ENCODE measurements at regions not wholly inside any gene's neighbourhood (a gene's known extent, or its start where the extent isn't known, plus 50 kb on each side); places are given as distances from the start of the nearest gene placed in this dataset.

DNA sequence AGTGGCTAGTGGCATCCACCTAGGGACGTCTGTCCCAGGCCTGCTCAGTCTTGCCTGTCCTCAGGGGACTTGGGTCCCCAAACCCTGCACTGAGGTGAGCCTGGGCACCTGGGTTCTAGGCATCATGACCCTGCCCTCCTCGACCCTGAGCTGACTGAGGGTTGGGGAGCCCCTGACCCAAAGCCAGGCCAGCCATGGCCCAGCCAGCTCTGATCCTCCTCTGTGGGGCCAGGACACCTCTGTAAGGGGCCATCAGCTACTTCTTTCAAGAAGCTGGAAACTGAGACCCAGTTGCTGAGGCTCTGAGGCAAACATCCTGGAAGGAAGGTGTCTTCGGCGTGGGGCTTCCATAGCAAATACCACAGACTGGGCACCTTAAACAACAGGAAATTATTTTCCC, 329.3 kb downstream of the QKI start:
- TF ChIP-seq POLR2AphosphoS5 (IDR thresholded peaks at IDR 0.05) = no peak
- TF ChIP-seq, protein P1, sequence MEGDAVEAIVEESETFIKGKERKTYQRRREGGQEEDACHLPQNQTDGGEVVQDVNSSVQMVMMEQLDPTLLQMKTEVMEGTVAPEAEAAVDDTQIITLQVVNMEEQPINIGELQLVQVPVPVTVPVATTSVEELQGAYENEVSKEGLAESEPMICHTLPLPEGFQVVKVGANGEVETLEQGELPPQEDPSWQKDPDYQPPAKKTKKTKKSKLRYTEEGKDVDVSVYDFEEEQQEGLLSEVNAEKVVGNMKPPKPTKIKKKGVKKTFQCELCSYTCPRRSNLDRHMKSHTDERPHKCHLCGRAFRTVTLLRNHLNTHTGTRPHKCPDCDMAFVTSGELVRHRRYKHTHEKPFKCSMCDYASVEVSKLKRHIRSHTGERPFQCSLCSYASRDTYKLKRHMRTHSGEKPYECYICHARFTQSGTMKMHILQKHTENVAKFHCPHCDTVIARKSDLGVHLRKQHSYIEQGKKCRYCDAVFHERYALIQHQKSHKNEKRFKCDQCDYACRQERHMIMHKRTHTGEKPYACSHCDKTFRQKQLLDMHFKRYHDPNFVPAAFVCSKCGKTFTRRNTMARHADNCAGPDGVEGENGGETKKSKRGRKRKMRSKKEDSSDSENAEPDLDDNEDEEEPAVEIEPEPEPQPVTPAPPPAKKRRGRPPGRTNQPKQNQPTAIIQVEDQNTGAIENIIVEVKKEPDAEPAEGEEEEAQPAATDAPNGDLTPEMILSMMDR (IDR thresholded peaks at IDR 0.05) = no peak
- TF ChIP-seq POLR2A (IDR thresholded peaks at IDR 0.05; ENCODE audit: low read depth) = no peak
- no peak for TF ChIP-seq EP300 (IDR thresholded peaks at IDR 0.05)

Data from esophagus muscularis mucosa (tissue), 4 donors.